IMR-90 (cell line): ENCODE measurements at regions not wholly inside any gene's neighbourhood (a gene's known extent, or its start where the extent isn't known, plus 50 kb on each side); places are given as distances from the start of the nearest gene placed in this dataset.

ENCODE experiments used
- ATAC-seq: fragments of 200-7000 bp; cut with Tn5 transposase; 2 replicates; pipeline ENCODE4 v1.9.1; 2020; ENCODE audit warnings: low read depth, mild to moderate bottlenecking, moderate library complexity
- BruUV-seq: library from RNA; stranded (reverse); fragments of 400-500 nt; replicated peaks from 2 replicates; lab custom pipeline; 2021; lab: Mats Ljungman, UMichigan
- CTCF ChIA-PET: fragments of 300-600 bp; formaldehyde crosslinking; extraction: SDS; loops from one replicate; lab custom pipeline; 2021; ENCODE audit warnings: antibody characterized with exemption; lab: Yijun Ruan, JAX
- POLR2A ChIA-PET: fragments of 300-600 bp; sonication (Branson Sonifier 250); formaldehyde crosslinking; loops from one replicate; lab custom pipeline; 2022; ENCODE audit warnings: antibody characterized with exemption; ENCODE audit not compliant: unreplicated experiment; lab: Charles Lee
- DNase-seq: peaks from one replicate; pipeline ENCODE4 v3.0.0; 2013
- H2AFZ ChIP-seq: replicated peaks from 2 replicates; pipeline ENCODE3; 2013; ENCODE audit warnings: low read length, mild to moderate bottlenecking; ENCODE audit not compliant: poor library complexity
- H2AK5ac ChIP-seq: 2 replicates; pipeline ENCODE4 v1.6.1; 2013; ENCODE audit warnings: low read depth, low read length, inconsistent platforms
- H2AK9ac ChIP-seq: replicated peaks from 2 replicates; pipeline ENCODE3; 2013; ENCODE audit warnings: mild to moderate bottlenecking, low read depth, low read length, moderate library complexity; ENCODE audit not compliant: poor library complexity
- H2BK120ac ChIP-seq: 2 replicates; pipeline ENCODE4 v1.6.1; 2013; ENCODE audit warnings: low read depth, low read length, inconsistent platforms
- H2BK15ac ChIP-seq: 3 replicates; pipeline ENCODE4 v1.6.1; 2013; ENCODE audit warnings: low read depth, low read length, inconsistent platforms
- H2BK20ac ChIP-seq: 2 replicates; pipeline ENCODE4 v1.6.1; 2013; ENCODE audit warnings: low read depth, mild to moderate bottlenecking, inconsistent platforms, low read length, moderate library complexity
- H2BK5ac ChIP-seq: 2 replicates; pipeline ENCODE4 v1.6.1; 2013; ENCODE audit warnings: mild to moderate bottlenecking, low read depth, low read length, inconsistent platforms; ENCODE audit not compliant: poor library complexity, severe bottlenecking
- H3K14ac ChIP-seq: replicated peaks from 2 replicates; pipeline ENCODE4 v1.6.1; 2013; ENCODE audit warnings: low read depth, low read length, inconsistent platforms
- H3K18ac ChIP-seq: 2 replicates; pipeline ENCODE4 v1.6.1; 2013; ENCODE audit warnings: low read depth, low read length, control low read depth
- H3K23ac ChIP-seq: 2 replicates; pipeline ENCODE4 v1.6.1; 2013; ENCODE audit warnings: low read depth, low read length, inconsistent platforms
- H3K27ac ChIP-seq: 2 replicates; pipeline ENCODE4 v1.5.1; 2013; ENCODE audit warnings: mild to moderate bottlenecking, control low read depth, low read length; ENCODE audit not compliant: insufficient read depth
- H3K27me3 ChIP-seq: 2 replicates; pipeline ENCODE4 v1.6.1; 2013; ENCODE audit warnings: low read length; ENCODE audit not compliant: control insufficient read depth, insufficient read depth
- H3K36me3 ChIP-seq: 2 replicates; pipeline ENCODE4 v1.6.1; 2013; ENCODE audit warnings: low read length, mixed read lengths; ENCODE audit not compliant: control insufficient read depth, insufficient read depth
- H3K4ac ChIP-seq: 2 replicates; pipeline ENCODE4 v1.6.1; 2013; ENCODE audit warnings: low read depth, low read length, inconsistent platforms
- H3K4me1 ChIP-seq: 2 replicates; pipeline ENCODE4 v1.6.1; 2013; ENCODE audit warnings: low read length, mixed read lengths; ENCODE audit not compliant: control insufficient read depth, insufficient read depth
- H3K4me2 ChIP-seq: 2 replicates; pipeline ENCODE4 v1.6.1; 2013; ENCODE audit warnings: low read depth, mild to moderate bottlenecking, control low read depth, low read length, moderate library complexity
- H3K4me3 ChIP-seq: 2 replicates; pipeline ENCODE4 v1.5.1; 2013; ENCODE audit warnings: low read depth, mild to moderate bottlenecking, control low read depth, low read length, moderate library complexity; ENCODE audit not compliant: insufficient read depth
- H3K56ac ChIP-seq: 2 replicates; pipeline ENCODE4 v1.6.1; 2013; ENCODE audit warnings: low read length, inconsistent platforms; ENCODE audit not compliant: insufficient read depth; ENCODE audit errors: extremely low read depth
- H3K79me1 ChIP-seq, 2 experiments: 2 replicates each; pipeline ENCODE4 v1.6.1; 2013; ENCODE audit warnings: low read length in 2 of 2, inconsistent platforms in 1 of 2, low read depth in 1 of 2
- H3K9ac ChIP-seq: 2 replicates; pipeline ENCODE4 v1.6.1; 2013; ENCODE audit warnings: low read depth, low read length, control low read depth
- H3K9me1 ChIP-seq: 2 replicates; pipeline ENCODE4 v1.6.1; 2013; ENCODE audit warnings: low read length, inconsistent platforms; ENCODE audit not compliant: insufficient read depth
- H3K9me3 ChIP-seq: 2 replicates; pipeline ENCODE4 v1.6.1; 2013; ENCODE audit warnings: low read length; ENCODE audit not compliant: control insufficient read depth, insufficient read depth
- H4K20me1 ChIP-seq: 2 replicates; pipeline ENCODE4 v1.6.1; 2013; ENCODE audit warnings: low read length, inconsistent platforms; ENCODE audit not compliant: insufficient read depth
- H4K5ac ChIP-seq: 2 replicates; pipeline ENCODE4 v1.6.1; 2013; ENCODE audit warnings: mild to moderate bottlenecking, low read depth, low read length, control low read depth
- H4K8ac ChIP-seq, 2 experiments: 2 replicates each; pipeline ENCODE4 v1.6.1; 2013; ENCODE audit warnings: low read depth in 2 of 2, low read length in 2 of 2, control low read depth in 1 of 2, inconsistent platforms in 1 of 2
- H4K91ac ChIP-seq: 2 replicates; pipeline ENCODE4 v1.6.1; 2013; ENCODE audit warnings: low read depth, low read length, inconsistent platforms; ENCODE audit not compliant: insufficient read depth
- CEBPB ChIP-seq: IDR thresholded peaks from 2 replicates; pipeline ENCODE4 v1.6.1; 2012; ENCODE audit warnings: low read depth, low read length, improper control_type of control experiment
- MAFK ChIP-seq: IDR thresholded peaks from 2 replicates; pipeline ENCODE4 v1.6.1; 2012; ENCODE audit warnings: low read depth, low read length, improper control_type of control experiment
- whole genome bisulfite sequencing, 2 experiments: methylation state at CpG; one replicate each; pipeline versions ENCODE4 v1.1.5 to v1.1.7; 2013; ENCODE audit warnings: missing lambda C conversion rate in 2 of 2; ENCODE audit not compliant: insufficient read length in 1 of 2; ENCODE audit errors: extremely low coverage in 2 of 2; 5-methylcytosine and 5-hydroxymethylcytosine counted together
- dilution Hi-C: fragments of 300-500 bp; cut with HindIII; formaldehyde crosslinking; loops from one replicate; pipeline ENCODE4 v1.14.3; 2018; ENCODE audit warnings: low sequenced_read_pairs; ENCODE audit not compliant: unreplicated experiment
- in situ Hi-C: fragments of 300-500 bp; cut with MboI; formaldehyde crosslinking; loops from 3 replicates; pipeline ENCODE4 v1.14.3; 2019; ENCODE audit warnings: low sequenced_read_pairs, inconsistent platforms, mixed read lengths
- intact Hi-C: fragments of 100-400 bp; cut with micrococcal nuclease; formaldehyde crosslinking; loops from 2 replicates; pipeline ENCODE4 v1.10.0; 2022

DNA sequence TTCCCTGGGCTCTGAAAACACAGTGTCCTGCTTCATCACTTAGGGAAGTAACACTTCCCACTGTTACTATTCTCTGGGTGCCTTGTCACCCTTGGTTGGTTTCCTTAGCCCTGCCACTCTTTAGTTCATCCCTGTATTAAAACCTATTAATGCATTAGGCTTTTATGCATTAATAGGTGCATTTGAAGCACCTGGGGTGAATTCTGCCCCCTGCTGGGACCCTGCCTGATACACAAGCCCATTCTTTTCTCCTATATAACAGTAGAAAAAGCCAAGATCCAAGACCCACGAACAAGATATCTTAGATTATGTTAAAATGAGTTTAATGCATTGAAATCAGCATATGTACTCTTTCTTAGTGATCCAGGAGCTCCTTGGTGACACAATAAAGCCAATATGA, 235.7 kb downstream of the PMP22 start:
- Histone ChIP-seq H3K23ac (no peak overlapping the region), H2BK20ac (no peak overlapping the region), H3K14ac (no peak overlapping the region), H3K36me3 (no peaks in the 10 kb centered on the region), H4K8ac (no peak overlapping the region), H3K18ac (no peak overlapping the region), H2AFZ (no peak overlapping the region), H3K9me3 (no peaks in the 10 kb centered on the region), H3K27ac (no peak overlapping the region), H4K91ac (no peak overlapping the region), H4K5ac (no peak overlapping the region), H2BK120ac (no peak overlapping the region), H2AK9ac (no peak overlapping the region), H3K56ac (no peak overlapping the region), H3K79me1 (no peaks in the 10 kb centered on the region), H3K9ac (no peak overlapping the region), H4K20me1 (no peaks in the 10 kb centered on the region), H3K9me1 (no peaks in the 10 kb centered on the region), H2BK15ac (no peak overlapping the region), H3K4ac (no peak overlapping the region), H3K4me1 (no peaks in the 10 kb centered on the region), H3K27me3 (peaks cover 4% of the 10 kb centered on the region), H2AK5ac (no peak overlapping the region), H2BK5ac (no peak overlapping the region), H3K4me3 (no peak overlapping the region), H3K4me2 (no peak overlapping the region)
- intact Hi-C loops = no loop called here
- BruUV-seq = no TSS peak
- TF ChIP-seq MAFK = no peak
- no peak for TF ChIP-seq CEBPB
- ATAC-seq (no peak), DNase-seq (no peak)
- in situ Hi-C loops = no loop called here
- ChIA-PET CTCF (no interaction called here), POLR2A (no interaction called here)
- WGBS, 2 experiments = no CpG with 5 or more reads among the region's 1 CpG
- dilution Hi-C loops = no loop called here
